Fibroblast of skin of left biceps (primary cell): ENCODE measurements at regions not wholly inside any gene's neighbourhood (a gene's known extent, or its start where the extent isn't known, plus 50 kb on each side); places are given as distances from the start of the nearest gene placed in this dataset.
"Not testable (repeated sequence)": the region's sequence is repeated elsewhere in the genome, so short reads cannot be mapped to it uniquely, and the experiment has no call there.

ENCODE experiments used
- DNase-seq, 2 experiments: peaks; one replicate each; pipeline ENCODE4 v3.0.0-alpha.2; 2013; ENCODE audit warnings: low read depth in 2 of 2

DNA sequence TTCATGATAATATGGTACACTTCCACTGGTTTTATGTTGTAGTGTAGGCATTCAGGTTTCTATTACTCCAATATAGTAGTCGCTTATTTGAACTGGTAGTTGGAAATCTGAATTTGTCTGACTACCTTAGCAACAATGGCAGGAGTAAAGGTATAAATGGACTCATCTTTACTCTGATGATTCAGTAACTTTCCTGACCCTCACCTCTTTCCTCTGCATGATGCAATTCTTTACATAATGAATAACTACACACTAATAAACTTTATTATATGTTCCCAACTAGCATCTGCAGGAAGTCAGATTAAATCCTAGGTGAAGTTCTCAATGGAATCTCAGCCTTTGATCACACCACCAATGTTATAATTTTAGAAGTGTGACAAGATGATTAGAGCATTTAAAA lies 70.5 kb upstream of the ATP2B1 start:
- no peak for DNase-seq

DNA sequence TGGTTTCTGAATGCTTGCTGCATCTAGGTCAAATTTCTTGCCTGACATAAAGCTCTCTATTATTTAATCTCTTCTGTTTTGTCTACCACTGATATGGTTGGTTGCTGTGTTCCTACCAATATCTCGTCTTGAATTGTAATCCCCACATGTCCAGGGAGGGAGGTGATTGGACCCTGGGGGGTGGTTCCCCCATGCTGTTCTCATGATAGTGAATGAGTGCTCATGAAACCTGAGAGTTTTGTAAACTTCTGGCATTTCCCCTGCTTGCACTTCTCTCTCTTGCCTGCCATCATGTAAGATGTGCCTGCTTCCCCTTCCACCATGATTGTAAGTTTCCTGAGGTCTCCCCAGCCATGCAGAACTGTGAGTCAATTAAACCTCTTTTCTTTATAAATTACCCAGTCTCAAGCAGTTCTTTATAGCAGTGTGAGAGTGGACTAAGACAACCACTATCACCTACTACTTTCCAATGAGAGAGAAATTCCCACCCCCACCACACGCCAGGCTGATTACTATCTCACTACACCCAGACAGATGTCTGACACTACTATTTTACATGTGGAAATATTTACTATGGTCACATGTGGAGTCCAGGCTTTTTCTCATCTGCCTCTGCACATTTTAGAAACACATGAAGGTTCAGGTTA lies 69.2 kb upstream of the ATP2B1 start:
- no peak for DNase-seq

DNA sequence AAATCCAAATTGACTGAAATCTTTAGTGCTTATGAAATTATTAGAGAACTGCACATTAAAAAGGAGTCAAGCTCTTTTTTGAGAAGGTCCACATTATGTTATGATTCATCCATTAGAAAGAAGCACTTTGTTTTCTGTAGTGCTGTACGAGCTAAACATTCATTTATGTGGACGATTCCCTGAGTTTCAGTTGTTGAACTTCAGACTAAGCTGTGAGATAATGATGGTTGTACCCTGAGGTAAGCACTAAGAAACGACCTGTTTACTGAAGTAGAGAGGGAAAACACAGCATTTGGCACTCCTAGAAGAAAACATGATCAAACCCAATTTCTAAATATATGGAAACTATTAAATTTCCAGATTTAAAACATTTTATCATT lies 67.3 kb upstream of the ATP2B1 start:
- no peak for DNase-seq

DNA sequence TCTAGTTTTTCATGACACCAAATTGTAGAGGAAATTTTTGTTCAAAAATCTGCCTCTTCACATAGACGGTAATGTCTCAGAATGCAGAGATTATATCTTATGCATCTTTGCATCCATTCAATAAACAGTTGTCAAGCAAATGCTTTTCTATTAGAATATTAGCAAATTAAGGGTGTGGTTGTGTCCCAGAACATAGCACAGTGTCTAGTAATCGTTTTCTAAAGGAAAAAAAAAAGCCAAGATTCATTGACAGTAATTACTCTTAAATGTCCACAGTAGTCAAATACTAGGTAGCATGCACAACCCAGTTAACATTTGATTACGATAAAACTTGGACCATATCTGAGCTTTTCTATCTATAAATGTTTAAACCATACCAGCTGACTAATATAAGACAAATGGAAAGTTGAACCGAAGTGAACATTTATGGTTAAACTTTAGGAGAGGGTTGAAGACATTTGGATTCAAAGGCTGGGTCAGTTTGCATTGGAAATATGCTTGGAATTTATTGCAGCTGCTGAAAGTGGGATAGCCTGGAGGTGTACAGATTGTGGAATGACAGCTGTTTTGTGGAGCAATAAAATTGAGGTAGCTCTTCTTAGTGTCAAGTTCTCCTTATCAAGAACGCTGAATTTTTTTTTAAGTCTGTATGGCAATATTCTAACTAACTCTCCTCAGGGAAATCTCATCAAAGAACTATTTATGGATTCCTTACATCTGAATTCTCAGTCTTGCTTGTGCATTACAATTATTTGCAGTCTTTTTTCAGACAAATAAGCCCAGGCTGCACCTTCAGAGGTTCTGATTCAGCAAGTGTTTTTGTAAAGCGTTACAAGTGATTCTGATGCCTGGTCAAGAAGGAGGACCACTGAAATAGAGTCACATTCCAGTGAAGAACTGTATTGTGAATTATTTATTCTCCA lies 66.7 kb upstream of the ATP2B1 start:
- DNase-seq, result peak in 1 of 2 experiments; percentile 25

DNA sequence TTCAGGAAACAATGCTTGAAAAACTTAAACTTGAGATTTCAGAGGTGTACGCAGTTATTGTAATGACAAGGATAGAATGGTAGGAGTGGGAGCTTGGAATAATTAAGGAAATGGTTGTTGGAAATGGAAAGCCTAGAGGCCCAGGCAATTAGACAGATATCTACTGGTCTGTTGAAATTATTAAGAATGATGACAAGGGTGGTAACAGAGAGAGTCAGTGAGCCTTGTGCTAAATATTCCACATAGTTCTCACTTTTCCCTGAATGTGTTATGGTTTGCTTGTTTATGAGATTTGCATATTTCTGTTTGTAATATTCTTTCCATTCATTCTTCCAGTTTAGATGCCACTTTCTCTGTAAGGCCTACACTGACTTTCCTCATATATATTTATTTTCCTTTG lies 66.0 kb upstream of the ATP2B1 start:
- no peak for DNase-seq

DNA sequence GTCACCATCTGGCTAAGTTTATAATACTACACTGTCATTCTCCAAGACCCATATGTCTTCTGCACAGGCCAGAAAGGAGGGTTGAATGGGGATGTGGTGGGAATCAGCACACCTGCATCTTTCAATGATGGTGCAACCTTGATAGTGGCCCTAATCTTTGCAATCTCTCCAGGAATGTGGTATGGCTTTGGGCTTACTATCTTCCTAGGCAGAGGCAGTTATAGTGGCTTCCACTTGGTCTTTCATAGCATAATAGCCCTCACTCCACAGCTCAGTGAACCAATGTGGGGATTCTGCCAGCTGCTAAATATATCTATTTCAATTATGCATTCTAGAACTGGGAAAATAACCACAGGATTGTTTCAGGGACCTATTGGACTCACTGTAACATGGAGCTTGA lies 61.8 kb upstream of the ATP2B1 start:
- no peak for DNase-seq

DNA sequence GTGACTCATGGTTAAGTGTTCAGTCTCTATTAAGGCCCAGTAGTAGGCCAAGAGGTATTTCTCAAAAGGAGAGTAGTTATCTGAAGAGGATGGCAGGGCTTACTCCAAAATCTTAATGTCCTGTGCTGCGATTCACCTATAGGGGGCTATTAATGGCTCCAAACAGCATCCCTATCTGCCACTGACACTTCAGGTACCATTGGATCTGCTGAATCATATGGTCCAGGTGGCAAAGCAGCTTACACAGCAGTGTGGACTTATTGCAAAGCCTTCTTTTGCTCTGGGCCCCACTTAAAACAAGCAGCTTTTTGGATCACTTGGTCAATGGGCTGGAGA lies 60.8 kb upstream of the ATP2B1 start:
- DNase-seq, result no peak

DNA sequence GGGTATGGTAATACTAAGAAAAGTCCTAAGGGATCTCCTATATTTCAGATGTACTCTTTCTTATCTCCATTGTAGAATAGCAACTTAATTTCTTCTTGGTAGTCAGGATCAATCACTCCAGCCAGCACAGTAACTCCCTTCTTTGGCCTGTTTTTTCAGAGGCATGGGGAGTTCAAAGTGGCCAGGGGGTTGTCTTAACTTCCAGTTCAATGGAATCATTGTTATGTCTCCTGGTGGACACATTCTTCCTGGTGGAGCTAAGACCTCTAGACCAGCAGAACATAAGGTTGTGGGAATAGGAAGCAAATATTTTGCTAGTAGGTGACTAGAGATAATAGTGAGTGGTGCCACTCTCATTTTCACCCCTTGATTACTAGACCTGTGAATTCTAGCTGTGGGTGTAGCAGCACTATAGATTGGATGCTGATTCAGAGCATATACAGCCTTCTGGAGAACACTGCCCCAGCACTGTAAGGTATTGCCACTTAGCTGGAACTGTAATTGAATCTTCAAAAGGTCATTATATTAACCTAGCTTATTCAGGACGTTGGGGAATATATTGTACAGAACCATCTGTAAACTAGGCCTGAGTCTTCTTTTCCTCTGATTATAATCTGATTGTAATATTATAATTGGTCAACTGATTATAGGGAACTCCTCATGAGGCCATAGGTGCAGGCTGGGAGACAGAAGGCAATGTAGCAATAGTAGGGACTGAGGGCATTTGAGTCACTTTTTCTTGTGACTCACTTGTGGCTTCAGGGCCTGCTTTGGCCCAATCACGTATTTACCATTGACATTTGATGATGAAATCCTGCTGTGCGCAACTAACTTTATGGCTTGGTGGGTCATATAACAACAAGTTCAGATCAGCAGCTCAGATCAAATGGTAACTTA lies 60.2 kb upstream of the ATP2B1 start:
- peak; percentile 67 to 75 for DNase-seq

DNA sequence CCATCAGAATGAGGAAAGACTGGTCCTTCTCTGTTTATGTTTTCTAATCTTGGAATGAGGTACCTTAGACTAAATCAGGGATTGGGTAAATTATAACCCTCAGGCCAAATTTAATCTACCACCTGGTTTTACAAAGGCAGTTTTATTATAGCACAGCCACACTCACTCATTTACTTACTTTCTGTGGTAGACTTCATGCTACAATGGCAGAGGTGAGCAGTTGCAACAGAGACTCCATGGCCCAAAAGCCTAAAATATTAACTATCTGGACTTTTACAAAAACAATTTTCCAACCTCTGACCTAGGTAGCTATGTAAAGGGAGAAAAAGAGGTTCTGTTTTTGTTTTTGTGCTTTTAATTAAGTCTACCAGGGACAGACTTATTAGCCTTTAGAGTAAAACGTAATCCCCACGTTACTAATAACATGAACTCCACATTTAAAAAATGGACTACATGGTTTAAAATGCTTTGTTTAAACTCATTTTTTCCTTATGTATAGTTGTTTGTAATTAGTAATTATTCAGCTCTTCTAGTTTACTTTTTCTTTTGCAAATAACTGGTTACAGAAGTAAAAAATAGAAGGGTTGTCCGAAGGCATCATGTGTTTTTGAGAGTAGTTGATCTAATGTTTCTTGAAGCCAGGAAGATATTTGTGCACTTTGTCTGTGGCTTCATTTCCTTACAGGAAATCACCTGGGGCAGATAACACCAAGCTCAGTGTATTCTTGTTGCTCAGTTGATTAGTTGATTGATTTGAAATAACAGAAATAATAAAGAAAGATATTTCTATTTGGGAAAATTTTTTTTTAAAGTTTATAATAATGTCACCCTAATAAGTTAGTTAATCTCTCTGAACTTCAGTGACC lies 57.6 kb upstream of the ATP2B1 start:
- DNase-seq, result no peak

DNA sequence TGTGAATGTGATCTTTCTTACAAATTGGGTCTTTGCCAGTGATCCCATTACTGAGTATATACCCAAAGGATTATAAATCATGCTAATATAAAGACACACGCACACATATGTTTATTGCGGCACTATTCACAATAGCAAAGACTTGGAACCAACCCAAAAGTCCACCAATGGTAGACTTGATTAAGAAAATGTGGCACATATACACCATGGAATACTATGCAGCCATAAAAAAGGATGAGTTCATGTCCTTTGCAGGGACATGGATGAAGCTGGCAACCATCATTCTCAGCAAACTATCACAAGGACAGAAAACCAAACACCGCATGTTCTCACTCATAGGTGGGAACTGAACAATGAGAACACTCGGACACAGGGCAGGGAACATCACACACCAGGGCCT lies 55.5 kb upstream of the ATP2B1 start:
- DNase-seq, result not testable (repeated sequence)

DNA sequence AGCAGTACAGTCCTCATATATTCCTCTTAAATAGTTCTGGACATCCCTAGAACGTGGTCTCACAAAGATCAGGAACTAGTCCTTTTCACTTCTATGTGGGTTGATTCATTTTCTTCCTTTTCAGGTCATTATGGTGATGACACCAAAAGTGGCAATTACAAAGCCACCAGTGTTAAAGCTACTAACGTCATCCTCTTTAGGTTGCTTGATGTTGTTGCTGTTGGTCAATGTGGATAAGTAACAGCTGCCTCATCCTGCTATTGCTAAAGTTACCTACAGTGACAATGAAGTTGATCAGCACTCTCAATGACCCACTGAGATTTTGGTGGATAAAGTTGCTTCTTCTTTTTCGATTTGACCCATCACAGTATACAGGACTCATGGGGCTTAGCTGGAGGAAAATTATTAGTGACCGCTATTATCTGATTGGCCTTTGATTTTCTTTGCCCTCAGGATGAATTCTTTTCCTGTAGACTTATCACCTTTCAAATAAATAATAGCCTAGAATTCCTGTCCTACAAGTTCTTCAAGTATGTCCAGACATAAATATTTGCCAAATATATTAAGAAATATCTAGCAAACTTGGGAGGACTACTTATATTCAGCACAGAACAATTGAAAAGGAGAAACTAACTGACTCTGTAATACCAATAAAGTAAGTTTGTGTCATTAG lies 54.0 kb upstream of the ATP2B1 start:
- DNase-seq, result no peak

DNA sequence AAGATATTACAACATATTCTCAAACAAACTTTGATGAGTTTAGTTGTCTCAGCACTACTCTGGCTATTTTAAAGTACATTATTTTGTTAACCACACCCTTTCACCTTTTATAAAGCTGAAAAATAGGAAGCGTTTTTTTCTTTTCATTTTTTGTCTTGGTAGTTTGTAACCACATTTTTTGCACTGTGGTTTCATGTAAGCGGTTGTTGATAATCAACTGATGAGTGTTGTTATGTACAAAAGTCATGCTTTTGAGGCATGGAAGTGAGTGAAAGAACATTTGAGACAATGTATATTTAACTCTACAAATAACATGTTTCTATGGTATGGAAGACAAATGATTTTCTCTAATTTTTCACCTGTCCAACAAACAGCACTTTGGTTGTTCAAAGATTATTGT lies 52.1 kb upstream of the ATP2B1 start:
- DNase-seq, result no peak
